ENCODE measurements at regions not wholly inside any gene's neighbourhood (a gene's known extent, or its start where the extent isn't known, plus 50 kb on each side); places are given as distances from the start of the nearest gene placed in this dataset.

DNA sequence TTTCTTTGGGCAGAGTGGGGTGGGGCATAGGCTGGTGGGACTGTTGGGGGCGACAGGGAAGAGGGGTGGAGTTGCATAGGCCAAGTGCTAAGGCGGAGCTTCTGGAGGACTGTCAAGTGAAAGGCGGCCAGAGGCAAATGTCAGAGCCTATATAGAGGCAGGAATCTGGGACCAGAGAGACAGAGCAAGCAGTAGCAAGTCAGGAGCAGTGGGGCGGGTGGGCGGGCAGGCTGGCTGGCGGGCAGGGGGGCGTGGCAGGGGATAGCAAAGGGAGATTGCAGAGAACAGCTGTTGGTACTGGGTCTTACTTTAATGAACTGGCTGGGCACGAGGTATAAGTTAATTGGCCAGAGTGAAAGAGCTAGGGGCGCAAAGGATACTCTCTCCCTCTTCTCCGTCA is 89.8 kb downstream of the RTL9 start:
- DNase-seq (ENCODE audit: low spot score): no peak
- Histone ChIP-seq H3K4me3 (no peak overlapping the region), H3K9me3 (no peaks in the 10 kb centered on the region), H3K27ac (no peak overlapping the region), H3K4me1 (no peaks in the 10 kb centered on the region), H3K27me3 (no peaks in the 10 kb centered on the region), H3K36me3 (no peaks in the 10 kb centered on the region)
- TF ChIP-seq, protein P1, sequence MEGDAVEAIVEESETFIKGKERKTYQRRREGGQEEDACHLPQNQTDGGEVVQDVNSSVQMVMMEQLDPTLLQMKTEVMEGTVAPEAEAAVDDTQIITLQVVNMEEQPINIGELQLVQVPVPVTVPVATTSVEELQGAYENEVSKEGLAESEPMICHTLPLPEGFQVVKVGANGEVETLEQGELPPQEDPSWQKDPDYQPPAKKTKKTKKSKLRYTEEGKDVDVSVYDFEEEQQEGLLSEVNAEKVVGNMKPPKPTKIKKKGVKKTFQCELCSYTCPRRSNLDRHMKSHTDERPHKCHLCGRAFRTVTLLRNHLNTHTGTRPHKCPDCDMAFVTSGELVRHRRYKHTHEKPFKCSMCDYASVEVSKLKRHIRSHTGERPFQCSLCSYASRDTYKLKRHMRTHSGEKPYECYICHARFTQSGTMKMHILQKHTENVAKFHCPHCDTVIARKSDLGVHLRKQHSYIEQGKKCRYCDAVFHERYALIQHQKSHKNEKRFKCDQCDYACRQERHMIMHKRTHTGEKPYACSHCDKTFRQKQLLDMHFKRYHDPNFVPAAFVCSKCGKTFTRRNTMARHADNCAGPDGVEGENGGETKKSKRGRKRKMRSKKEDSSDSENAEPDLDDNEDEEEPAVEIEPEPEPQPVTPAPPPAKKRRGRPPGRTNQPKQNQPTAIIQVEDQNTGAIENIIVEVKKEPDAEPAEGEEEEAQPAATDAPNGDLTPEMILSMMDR (IDR thresholded peaks at IDR 0.05): no peak

DNA sequence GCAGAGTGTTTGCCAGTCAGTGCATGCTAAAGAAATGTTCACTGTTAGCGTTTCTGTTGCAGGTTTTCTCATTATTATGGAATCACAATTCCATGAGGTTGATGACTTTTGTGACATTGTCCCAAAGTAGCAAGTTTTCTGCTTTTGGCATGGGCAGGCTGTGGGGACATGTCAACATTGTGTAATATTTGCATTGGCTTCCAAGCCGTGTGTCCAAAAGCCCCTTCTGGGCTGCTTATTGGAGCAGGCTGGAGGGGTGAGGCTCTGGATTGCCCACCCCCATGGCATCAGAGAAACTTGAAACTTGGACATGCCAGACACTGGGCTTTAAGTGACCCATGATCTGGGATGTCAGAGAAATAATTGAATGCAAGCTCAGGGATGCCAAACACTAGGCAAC is 90.7 kb downstream of the RTL9 start:
- Histone ChIP-seq H3K4me1 (no peaks in the 10 kb centered on the region), H3K27ac (no peak overlapping the region), H3K36me3 (no peaks in the 10 kb centered on the region), H3K27me3 (no peaks in the 10 kb centered on the region), H3K9me3 (no peaks in the 10 kb centered on the region), H3K4me3 (no peak overlapping the region)
- DNase-seq (ENCODE audit: low spot score): no peak
- TF ChIP-seq, protein P1 (IDR thresholded peaks at IDR 0.05): no peak

- Histone ChIP-seq H3K4me1 (no peaks in the 10 kb centered on the region), H3K36me3 (no peaks in the 10 kb centered on the region), H3K27ac (no peak overlapping the region), H3K27me3 (no peaks in the 10 kb centered on the region), H3K9me3 (no peaks in the 10 kb centered on the region), H3K4me3 (no peak overlapping the region)
- peak; percentile 85 for DNase-seq (ENCODE audit: low spot score)
- TF ChIP-seq, protein P1 (IDR thresholded peaks at IDR 0.05): peak; percentile 54 to 86
These were observed 91.4 kb downstream of the RTL9 start for GRCh38 chrX:110450050-110450449.

DNA sequence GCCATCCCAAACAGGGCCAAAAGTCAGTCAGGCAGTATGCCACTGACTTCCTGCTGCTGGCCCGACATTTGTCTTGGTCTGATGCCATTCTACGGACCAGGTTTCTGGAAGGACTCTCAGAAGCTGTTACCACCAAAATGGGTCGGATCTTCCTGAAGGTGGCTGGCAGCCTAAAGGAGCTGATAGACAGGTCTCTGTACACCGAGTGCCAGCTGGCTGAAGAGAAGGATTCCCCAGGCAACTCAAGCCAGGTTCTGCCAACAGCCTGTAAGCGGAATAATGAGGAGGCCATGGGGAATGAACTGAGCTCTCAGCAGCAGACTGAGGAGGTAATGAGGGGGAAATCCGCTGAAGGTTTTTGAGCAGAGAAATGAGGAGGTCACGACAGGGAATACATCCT is 95.7 kb downstream of the RTL9 start:
- TF ChIP-seq, protein P1 (IDR thresholded peaks at IDR 0.05): no peak
- H3K9me3 ChIP-seq: no peaks in the 10 kb centered on the region
- no peak for DNase-seq (ENCODE audit: low spot score)

DNA sequence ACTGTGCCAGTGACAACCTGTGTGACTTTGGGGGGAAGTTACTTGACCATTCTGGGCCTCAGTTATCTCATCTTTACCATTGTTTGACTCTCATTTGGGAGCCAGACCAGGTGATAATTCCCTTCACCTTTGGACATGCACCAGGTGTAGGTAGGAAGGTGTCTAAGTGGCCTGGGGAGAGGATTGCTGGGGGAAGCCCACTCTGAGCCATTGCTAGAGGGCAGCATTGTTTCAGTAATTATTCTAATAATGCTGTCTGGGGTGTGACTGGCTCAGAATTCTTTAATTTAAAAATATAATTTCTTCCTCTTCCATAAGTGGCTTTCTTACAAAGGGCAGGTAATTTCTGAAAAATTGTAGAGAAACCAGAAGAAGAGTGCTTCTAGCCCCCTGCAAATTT is 104.3 kb downstream of the RTL9 start:
- no peaks in the 10 kb centered on the region for H3K27me3 ChIP-seq
- H3K4me1 ChIP-seq: no peaks in the 10 kb centered on the region
- no peaks in the 10 kb centered on the region for H3K9me3 ChIP-seq
- no peak for DNase-seq (ENCODE audit: low spot score)
- TF ChIP-seq, protein P1 (IDR thresholded peaks at IDR 0.05): no peak
- no peaks in the 10 kb centered on the region for H3K36me3 ChIP-seq
- H3K27ac ChIP-seq: no peak overlapping the region
- H3K4me3 ChIP-seq: no peak overlapping the region

More for the DNA sequence above, 95.7 kb downstream of the RTL9 start:
- H3K4me1 ChIP-seq: no peaks in the 10 kb centered on the region
- H3K27ac ChIP-seq: no peak overlapping the region
- no peaks in the 10 kb centered on the region for H3K27me3 ChIP-seq
- no peak overlapping the region for H3K4me3 ChIP-seq
- H3K36me3 ChIP-seq: no peaks in the 10 kb centered on the region

- Histone ChIP-seq H3K27ac (no peak overlapping the region), H3K4me1 (no peaks in the 10 kb centered on the region), H3K36me3 (no peaks in the 10 kb centered on the region), H3K9me3 (no peaks in the 10 kb centered on the region), H3K4me3 (no peak overlapping the region), H3K27me3 (no peaks in the 10 kb centered on the region)
- TF ChIP-seq, protein P1 (IDR thresholded peaks at IDR 0.05): no peak
- no peak for DNase-seq (ENCODE audit: low spot score)
These were observed 108.1 kb downstream of the RTL9 start for GRCh38 chrX:110466790-110467189.

All from right atrium auricular region (tissue), 2 donors.